Left forelimb (tissue), 1 donor: ENCODE measurements at regions not wholly inside any gene's neighbourhood (a gene's known extent, or its start where the extent isn't known, plus 50 kb on each side); places are given as distances from the start of the nearest gene placed in this dataset.
"Not testable (repeated sequence)": the region's sequence is repeated elsewhere in the genome, so short reads cannot be mapped to it uniquely, and the experiment has no call there.

Experiments
- DNase-seq: peaks from one replicate; pipeline ENCODE4 v3.0.0-alpha.2; 2018; ENCODE audit warnings: low spot score

DNA sequence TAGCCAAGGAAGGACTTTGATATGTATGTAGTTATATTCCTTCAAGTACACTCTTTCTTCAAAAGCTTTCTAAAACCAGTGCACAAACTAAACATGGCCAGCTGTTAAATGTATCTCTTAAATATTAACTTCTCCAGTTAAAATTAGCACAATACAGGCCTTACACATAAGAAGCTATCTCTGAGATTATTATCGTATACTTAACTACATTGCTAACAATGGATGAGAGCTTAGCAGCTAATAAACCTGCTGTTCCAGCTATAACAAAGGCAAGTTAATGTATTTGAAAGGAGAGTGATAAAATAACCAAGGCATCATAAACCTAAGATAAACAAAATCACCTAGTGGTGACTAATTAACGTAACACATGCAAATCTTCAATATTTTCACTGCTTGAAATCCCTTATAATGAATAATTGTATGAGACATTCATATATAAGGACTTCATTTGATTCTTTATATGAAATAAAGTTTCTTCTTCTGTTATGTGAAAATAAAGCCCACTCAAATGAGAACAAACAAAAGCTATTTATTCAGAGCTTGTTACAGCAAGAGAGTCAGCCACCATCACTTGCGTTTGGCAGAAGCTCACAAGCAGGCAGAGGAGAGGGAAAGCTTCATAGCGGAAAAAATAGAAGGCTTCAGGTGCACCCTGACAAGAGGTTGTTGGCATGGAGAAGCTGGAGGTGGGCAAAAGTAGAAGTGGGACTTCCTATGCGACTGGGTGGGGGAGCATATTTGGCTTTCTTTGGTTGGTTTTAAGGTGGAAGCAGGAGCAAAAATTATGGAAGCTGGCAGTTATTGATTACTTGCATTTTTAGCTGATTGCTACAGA, 274.1 kb upstream of the CHRM3 start:
- DNase-seq = no peak

DNA sequence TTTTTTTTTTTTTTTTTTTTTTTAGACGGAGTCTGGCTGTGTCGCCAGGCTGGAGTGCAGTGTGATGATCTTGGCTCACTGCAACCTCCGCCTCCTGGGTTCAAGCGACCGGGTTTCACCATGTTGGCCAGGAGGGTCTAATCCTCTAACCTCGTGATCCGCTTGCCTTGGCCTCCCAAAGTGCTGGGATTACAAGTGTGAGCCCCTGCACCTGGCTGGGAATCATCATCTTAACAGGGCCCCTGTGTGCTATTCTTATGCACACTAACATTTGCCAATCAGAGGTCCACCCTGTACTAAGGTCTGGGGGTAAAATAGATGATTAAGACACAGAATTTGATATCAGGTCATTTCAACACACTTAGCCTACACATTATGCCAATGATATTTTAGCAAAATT, 278.7 kb upstream of the CHRM3 start:
- DNase-seq = no peak

DNA sequence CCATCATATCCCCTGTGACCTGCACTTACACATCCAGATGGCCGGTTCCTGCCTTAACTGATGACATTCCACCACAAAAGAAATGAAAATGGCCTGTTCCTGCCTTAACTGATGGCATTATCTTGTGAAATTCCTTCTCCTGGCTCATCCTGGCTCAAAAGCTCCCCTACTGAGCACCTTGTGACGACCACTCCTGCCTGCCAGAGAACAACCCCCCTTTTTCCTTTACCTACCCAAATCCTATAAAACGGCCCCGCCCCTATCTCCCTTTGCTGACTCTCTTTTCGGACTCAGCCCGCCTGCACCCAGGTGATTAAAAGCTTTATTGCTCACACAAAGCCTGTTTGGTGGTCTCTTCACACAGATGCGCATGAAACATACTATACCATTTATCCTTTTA, 279.7 kb upstream of the CHRM3 start:
- DNase-seq = not testable (repeated sequence)

DNA sequence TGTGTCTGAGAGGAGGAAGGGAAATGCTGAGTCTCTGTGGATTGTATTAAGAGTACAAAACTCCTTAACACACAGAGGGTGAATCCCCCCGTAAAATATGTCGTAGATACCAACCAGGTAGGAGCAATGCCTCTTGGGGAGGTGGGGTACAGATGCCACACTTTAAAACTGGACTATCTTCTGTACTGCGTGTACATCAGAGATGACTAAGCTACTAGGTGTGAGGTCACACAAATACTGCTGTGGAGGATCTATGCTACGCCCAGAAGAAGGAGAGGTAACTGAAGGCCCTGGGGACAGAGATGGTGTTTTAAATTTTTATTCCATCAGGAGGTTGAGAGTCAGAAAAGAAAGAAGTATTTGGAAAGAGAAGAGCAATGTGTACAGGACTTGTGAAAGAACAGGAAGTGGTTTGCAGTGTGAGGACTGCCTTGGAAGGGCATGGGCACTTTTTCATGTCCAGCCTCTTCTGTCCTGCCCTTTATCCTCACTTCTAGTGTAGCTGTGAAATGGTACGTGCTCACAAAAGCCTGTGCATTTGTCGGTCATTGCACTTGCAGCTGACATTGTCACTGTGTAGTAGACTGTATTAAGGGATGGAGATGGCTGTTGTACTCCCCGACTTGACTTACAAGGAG, 287.8 kb upstream of the CHRM3 start:
- DNase-seq = no peak

DNA sequence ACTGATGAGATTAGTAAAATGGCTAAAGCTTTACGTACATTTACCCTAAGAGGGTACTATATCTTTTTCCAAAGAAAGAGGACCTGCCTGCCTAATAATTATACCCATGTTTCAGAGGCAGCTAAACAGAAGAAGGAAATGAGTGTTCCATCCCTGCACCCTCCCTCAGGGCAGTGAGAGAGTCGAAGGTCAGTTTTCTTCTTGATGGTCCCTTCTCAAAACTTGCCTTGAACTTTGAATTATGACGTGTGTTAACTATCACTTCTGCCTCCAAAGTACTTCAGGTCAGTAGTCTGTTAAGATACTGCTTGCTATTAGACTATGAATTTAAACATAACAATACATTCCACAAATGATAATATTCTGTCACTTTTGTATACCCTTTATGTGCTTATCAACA, 294.8 kb upstream of the CHRM3 start:
- DNase-seq = no peak

DNA sequence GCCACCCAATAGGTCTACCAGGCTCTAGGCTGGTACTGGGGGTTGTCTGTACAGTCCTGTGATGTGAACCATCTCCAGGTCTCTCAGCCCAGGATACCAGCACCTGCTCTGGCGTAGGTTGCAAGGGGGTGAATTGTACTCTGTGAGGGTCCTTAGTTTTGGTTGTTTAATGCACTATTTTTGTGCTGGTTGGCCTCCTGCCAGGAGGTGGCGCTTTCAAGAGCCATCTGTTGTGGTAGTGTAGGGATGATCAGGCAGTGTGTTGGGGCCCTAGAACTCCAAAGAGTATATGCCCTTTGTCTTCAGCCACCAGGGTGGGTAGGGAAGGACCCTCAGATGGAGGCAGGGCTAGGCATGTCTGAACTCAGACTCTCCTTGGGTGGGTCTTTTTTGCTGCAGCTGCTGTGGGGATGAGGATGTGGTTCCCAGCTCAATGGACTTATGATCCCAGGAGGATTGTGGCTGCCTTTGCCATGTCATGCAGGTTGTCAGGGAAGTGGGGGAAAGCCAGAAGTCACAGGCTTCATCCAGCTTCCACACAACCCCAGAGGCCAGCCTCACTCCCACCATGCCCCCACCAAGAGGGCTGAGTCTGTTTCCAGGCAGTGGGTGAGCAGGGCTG, 301.8 kb upstream of the CHRM3 start:
- no peak for DNase-seq

DNA sequence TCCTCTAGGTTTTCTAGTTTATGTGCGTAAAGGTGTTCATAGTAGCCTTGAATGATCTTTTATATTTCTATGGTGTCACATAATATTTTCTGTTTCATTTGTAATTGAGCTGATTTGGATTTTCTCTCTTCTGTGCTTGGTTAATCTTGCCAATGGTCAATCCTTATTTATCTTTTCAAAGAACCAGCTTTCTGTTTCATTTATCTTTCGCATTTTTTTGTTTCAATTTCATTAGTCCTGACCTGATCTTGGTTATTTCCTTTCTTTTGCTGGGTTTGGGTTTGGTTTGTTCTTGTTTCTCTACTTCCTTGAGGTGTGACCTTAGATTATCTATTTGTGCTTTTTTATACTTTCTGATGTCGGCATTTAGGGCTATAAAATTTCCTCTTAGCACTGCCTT, 304.4 kb upstream of the CHRM3 start:
- not testable (repeated sequence) for DNase-seq

DNA sequence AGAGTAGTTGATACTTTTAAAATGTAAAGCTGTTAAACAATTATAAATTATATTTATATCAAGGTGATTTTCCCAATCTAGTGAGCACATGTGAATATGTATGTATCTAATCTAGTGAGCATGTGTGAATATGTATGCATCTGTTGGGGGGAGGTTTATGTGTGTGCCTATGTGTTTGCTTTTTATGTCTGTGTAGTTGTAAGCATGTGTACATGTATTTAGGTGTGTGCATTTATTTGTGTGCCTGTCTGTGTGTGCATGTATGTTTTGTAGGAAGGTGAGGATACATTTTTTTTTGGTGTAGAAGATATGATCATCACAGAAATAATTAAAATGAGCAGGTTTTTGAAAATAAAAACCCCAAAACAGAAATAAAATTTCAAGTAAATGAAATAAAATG, 318.9 kb upstream of the CHRM3 start:
- no peak for DNase-seq

DNA sequence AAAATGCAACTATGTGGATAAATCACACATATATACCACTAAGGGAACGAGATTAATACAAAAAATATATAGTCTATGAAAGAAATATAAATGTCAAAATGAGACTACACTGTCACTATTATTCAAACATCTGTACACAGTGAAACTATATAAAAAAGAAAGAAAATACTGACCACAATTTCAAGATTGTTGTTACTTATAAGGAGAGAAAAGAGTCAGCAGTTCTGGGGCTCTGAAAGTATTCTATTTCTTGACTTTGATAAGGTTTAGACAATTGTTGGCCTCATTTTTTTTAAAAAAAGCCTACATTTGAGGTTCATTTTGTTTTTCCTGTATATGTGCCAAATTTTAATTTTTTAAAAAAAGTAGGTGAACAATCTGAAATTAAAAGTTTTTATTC, 319.3 kb upstream of the CHRM3 start:
- DNase-seq = no peak

DNA sequence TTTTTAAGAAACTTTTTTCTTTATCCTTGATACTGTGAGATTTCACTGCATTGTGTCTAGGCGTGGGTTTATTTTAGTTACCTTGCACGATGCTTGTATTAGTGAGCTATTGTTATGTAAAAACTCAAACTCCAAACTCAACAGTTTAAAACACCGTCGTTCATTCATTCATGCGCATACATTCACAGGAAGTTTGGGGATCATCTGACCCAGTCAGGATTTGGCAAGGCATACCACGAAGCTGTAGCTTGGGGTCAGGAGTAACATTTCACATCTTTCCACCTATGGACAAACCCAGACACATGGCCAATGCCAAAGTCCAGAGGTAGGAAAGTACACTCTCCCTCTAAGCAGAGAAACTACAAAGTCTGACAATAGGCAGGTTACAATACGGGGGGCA, 324.6 kb upstream of the CHRM3 start:
- DNase-seq = no peak

DNA sequence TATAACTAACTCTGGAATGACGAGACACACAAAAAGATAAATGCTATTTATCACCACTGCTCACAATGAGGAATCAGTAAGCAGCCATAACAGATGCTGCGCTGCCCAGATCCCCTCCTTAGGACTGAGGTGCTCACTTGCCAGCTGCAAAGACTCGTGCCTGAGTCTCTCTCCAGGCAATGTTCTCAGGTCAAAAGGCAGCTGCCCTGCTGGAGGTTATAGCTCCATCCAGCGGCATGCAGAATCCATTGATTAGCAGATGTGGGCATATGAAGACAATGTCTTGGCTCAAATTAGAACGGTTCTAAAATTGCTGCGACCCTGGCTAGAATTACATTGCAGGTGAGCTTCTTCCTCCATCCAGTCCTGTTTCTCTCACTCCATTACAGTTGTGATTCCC, 328.2 kb upstream of the CHRM3 start:
- DNase-seq = no peak

DNA sequence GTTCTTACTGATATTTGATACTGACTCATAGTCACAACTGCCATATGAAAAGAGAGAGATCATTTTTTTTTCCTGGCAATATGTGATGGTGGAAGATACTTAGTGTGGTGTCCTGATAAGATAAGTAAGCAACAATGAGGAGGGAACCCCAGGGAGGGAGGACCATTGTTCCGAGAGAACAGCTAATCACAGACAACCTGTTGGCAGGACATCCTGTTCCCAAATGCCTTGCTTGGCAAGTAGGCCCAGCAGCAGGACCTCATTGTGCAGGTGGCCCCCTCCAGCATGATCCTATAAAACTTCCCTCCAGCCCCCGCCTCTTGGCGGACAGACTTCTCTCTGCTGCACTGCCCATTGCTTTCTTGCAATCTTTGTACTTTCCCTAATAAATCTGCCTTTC, 329.4 kb upstream of the CHRM3 start:
- no peak for DNase-seq

DNA sequence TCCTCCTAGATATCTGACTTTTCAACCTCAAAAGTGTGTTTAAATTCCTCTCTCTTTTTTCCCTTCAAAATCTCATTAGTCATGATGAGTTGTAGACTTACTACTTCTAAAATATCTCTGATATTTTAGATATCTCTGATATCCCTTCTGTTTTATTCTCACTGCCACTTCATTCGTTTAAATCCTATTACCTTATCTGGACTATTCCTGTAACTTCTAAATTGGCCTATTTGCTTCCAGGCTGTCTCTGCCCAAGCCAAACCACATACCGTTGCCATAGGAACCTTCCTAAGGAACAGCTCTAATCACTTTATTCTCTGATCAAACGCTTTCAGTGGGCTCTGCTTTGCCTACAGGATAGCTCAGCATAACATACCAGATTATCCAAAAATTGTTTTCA, 333.1 kb upstream of the CHRM3 start:
- no peak for DNase-seq

DNA sequence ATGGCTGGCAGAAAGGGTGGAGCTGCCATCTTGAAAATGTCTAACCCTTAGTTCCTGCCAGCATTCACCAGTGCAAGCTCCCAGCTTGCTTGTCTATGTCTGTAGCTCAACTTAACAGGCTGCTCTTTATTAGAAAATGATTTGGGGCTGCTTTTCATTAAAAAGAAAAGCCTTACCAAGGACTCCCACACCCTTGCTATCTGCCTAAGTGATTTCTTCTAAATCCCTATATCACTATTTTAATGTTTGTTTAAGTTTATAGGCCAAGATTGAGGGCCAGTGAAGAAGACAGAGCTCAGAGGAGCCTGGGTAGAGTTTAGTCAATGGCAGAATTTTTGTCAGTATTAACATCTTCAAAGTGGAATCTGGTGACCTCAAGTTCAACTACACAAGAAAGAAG, 336.8 kb upstream of the CHRM3 start:
- DNase-seq = no peak

DNA sequence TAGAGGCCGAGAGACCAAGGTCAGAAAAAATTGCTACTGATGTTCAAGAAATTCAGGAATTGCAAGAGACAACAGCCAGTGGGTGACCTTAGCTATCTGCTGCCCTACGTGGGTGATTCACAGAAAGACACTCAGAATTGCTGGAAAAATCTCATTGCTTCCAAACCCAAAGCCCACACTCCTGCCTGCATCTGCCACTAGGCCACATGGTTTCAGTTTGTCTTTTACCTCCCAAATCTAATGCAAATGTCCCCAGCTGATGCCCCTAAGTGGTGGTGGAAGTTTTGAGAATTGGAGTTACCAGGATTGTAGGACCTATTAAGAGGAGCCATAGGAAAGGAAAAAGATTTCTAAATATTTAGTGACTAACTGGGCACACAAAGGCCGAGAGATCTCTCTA, 341.5 kb upstream of the CHRM3 start:
- no peak for DNase-seq

DNA sequence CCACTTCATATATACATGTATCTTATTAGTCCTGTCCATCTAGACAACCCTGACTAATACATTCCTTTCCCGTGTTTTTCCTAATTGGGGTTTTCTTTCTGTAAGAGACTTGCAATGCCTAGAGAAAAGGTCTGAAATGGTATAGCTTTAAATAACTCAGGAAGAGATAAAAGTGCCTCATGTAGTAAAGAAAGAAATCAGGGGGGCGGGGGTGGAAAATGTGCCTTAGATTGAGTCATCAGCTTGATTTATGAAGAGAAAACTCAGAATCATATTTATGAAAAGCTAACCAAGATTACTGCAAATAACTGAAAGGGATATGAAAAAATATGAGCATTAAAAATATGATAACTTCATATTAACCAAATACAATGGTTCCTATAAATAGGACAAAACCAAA, 345.8 kb upstream of the CHRM3 start:
- DNase-seq = no peak

DNA sequence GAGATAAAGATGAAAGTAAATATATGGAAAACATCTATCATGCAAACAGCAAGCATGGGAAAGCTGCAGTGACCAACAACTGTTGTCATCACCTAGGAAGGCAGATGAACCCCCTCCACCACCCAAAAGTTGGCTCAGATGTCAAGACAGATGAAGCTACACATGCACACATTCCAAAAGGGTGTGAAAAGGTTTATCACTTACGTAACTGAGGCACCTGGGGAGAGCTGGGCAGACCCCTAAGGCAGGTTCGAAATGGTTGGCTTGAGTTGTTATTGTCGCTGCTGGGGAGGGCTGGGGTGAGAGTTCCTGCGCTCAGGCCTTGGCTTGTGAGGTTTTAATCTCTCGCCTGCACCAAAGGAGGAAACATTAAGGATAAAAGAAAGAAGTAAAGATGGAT, 355.1 kb upstream of the CHRM3 start:
- no peak for DNase-seq

DNA sequence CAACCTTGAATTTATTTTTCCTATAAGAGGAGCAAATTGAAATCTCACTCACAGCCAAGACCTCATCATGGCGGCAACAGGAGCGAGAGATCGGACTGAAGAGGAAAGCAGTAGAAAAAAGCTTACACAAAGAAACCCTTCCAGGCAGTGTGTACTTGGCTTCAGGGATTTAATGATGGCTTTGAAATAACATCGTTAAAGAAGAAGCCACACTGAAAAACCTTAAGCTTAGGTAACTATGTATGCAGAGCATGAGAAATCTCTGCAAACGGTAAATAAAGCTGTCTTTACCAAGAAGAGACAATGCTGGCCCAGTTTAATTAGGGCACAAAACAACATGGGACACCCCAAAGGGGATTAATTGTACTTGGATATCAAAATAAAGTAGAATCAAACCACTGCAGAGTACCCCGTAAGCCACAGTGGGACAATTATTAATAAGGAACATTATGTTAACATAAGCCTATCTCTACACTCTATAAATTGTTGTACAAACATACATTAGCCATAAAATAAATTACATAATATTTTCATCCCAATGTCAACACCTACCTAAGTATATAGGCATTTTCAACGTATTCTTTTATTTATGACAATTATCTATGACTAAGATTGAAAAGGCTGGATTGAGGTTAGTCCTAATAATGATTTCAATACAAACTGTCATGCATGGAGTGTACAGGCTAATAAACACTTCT, 360.2 kb upstream of the CHRM3 start:
- DNase-seq = no peak

DNA sequence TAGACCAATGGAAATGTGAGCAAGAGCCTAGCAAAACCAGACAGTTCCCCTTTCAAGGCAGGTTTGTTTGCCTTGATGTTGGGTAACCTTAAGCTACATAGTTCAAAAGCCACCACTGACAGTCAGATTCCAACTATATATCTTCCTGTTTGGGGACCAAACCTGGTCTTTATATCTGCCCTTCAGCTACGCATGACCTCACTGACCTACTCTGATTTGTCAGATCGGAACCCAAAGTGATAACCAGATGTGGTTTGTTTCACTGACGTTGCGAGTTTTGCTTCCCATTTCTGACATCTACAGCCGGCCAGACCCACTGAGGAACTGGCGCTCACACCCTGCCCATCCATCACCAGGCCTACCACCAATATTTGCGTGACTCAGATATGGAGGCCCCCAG, 361.1 kb upstream of the CHRM3 start:
- DNase-seq = no peak

DNA sequence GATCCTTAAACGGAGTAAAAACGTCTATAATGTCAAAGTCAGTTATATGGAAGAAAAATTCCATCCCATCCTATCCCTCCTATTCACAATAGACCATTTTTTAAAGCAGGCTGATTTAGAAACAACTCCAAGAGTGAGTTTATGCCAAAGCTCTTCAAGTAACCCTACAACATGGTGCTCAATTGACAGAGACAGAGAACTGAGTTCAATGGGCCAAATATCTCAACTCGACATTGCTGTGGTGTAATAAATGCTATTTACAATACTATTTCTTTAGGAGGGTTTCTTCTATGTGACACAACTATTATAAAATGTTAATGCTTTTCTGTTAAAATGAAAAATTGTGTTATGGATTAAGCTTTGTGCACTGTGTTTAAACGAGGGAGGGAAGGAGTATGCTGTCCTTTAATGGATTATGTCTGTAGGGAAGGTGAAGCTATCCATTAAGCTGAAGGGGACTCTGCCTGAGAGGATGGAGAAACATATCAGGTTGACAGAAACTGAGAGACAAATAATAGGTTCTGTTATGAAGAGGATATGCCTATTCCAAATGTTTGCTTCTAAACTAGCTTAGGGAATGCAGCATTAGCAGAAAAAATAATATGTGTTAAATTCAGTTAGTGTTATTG, 362.5 kb upstream of the CHRM3 start:
- DNase-seq = no peak

DNA sequence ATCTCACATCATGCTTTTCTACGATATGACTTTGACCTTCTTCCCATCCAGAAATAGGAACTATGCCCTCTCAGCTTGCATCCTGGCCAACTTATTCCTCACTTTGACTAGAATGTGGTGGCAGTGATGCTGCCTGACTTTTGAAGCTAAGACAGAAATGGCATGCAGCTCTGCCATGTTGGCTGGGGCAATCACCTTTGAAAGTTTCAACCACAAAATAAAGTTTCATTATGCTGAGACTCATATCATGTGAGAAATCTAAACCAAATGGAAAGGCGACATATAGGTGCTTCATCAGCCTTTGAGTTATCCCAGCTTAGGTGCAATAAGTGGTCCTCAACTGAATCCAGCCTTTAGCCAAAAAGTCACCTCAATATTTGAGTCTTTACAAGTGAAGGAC, 370.0 kb upstream of the CHRM3 start:
- no peak for DNase-seq

DNA sequence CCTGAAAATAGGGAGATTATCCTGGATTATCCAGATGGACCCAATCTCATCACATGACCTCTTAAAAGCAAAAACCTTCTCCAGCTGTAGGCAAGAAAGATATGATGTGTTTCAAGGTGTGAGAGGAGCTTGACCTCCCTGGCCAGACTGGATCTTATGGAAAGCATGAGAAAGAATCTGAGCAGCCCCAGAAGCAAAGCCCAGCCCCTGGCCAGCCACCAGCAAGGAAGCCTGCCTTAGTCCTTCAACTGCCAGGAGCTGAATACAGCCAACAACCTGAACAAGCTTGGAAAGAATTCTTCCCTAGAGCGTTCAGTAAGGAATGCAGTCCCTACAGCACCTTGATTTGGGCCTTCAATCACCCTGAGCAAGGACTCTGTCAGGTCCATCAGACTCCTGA, 375.0 kb upstream of the CHRM3 start:
- no peak for DNase-seq
